Caco-2 (cell line): ENCODE measurements at regions not wholly inside any gene's neighbourhood (a gene's known extent, or its start where the extent isn't known, plus 50 kb on each side); places are given as distances from the start of the nearest gene placed in this dataset.

ENCODE experiments used
- BruUV-seq: library from RNA; stranded (reverse); fragments of 400-500 nt; replicated peaks from 2 replicates; lab custom pipeline; 2021; lab: Mats Ljungman, UMichigan
- CTCF ChIA-PET: fragments of 300-600 bp; sonication (Branson Sonifier 250); formaldehyde crosslinking; loops from one replicate; lab custom pipeline; 2022; ENCODE audit warnings: antibody characterized with exemption; lab: Charles Lee
- POLR2A ChIA-PET: fragments of 300-600 bp; sonication (Branson Sonifier 250); formaldehyde crosslinking; loops from one replicate; lab custom pipeline; 2022; ENCODE audit warnings: antibody characterized with exemption; lab: Charles Lee
- DNase-seq, 2 experiments: peaks; one replicate each; pipeline versions ENCODE4 v3.0.0 to v3.0.0-alpha.2; 2020 to 2022
- H3K27me3 ChIP-seq: replicated peaks from 2 replicates; pipeline ENCODE4 v1.6.0; 2011; ENCODE audit warnings: low read length; ENCODE audit not compliant: control insufficient read depth, insufficient read depth
- H3K36me3 ChIP-seq: 2 replicates; pipeline ENCODE4 v1.5.1; 2011; ENCODE audit warnings: low read length; ENCODE audit not compliant: control insufficient read depth, insufficient read depth
- H3K4me1 ChIP-seq: fragments of 250-450 bp; sonication (Bioruptor Pico); 2 replicates; pipeline ENCODE4 v1.5.1; 2020; ENCODE audit warnings: mild to moderate bottlenecking
- H3K4me3 ChIP-seq: 2 replicates; pipeline ENCODE4 v1.5.1; 2011; ENCODE audit warnings: low read depth, mild to moderate bottlenecking, control low read depth, low read length
- H3K9me3 ChIP-seq: fragments of 250-450 bp; sonication (Bioruptor Pico); 2 replicates; pipeline ENCODE4 v1.5.1; 2020; ENCODE audit warnings: mild to moderate bottlenecking, moderate library complexity
- H3K27ac Mint-ChIP-seq: one replicate; pipeline ENCODE4 v1.8.0; 2022; ENCODE audit warnings: mixed read lengths; ENCODE audit not compliant: unreplicated experiment
- H3K27me3 Mint-ChIP-seq: one replicate; pipeline ENCODE4 v1.8.0; 2022; ENCODE audit warnings: mixed read lengths; ENCODE audit not compliant: insufficient read depth, unreplicated experiment
- H3K36me3 Mint-ChIP-seq: one replicate; pipeline ENCODE4 v1.8.0; 2022; ENCODE audit warnings: mild to moderate bottlenecking, mixed read lengths; ENCODE audit not compliant: insufficient read depth, unreplicated experiment
- H3K4me1 Mint-ChIP-seq: one replicate; pipeline ENCODE4 v1.8.0; 2022; ENCODE audit warnings: low read depth, mixed read lengths; ENCODE audit not compliant: unreplicated experiment
- H3K4me3 Mint-ChIP-seq: one replicate; pipeline ENCODE4 v1.8.0; 2022; ENCODE audit warnings: mild to moderate bottlenecking, moderate library complexity, mixed read lengths; ENCODE audit not compliant: unreplicated experiment
- H3K9me3 Mint-ChIP-seq: one replicate; pipeline ENCODE4 v1.8.0; 2022; ENCODE audit warnings: mixed read lengths; ENCODE audit not compliant: unreplicated experiment
- CTCF ChIP-seq, 2 experiments: fragments of 200-600 bp in 1 of 2; IDR thresholded peaks; 1 replicate in 1 of 2; 2 replicates in 1 of 2; pipeline versions ENCODE4 v1.5.1 to v1.8.0; 2011 to 2022; ENCODE audit warnings: antibody characterized with exemption in 1 of 2, control low read depth in 1 of 2, inconsistent platforms in 1 of 2, low read depth in 1 of 2, low read length in 1 of 2, mild to moderate bottlenecking in 1 of 2, moderate library complexity in 1 of 2; ENCODE audit not compliant: insufficient read depth in 1 of 2, severe bottlenecking in 1 of 2, unreplicated experiment in 1 of 2
- intact Hi-C: fragments of 100-400 bp; cut with micrococcal nuclease; formaldehyde crosslinking; loops from one replicate; pipeline ENCODE4 v1.10.0; 2022; ENCODE audit not compliant: unreplicated experiment

- H3K4me1 ChIP-seq: 0 out of 2 replicates have a peak, but pooled peaks cover 3% of the 10 kb centered on the region
- no peaks in the 10 kb centered on the region for H3K36me3 ChIP-seq
- H3K27ac Mint-ChIP-seq: no peak overlapping the region
- H3K9me3 ChIP-seq: no peaks in the 10 kb centered on the region
- no peak for DNase-seq
- BruUV-seq: no TSS peak
- no peaks in the 10 kb centered on the region for H3K27me3 Mint-ChIP-seq
- H3K4me3 ChIP-seq: no peak overlapping the region
- no peak overlapping the region for H3K4me3 Mint-ChIP-seq
- H3K4me1 Mint-ChIP-seq: no peaks in the 10 kb centered on the region
- no peak for TF ChIP-seq CTCF (IDR thresholded peaks at IDR 0.05; ENCODE audit: insufficient read depth in 1 of 2, low read depth in 1 of 2, low read length in 1 of 2, severe bottlenecking in 1 of 2, unreplicated experiment in 1 of 2)
- intact Hi-C loops: loop anchor here (10.0 kb wide), 1 partner anchor 196 kb away; no protein-coding TSS in a partner anchor
- H3K9me3 Mint-ChIP-seq: no peaks in the 10 kb centered on the region
- CTCF ChIA-PET: no interaction called here
- no peaks in the 10 kb centered on the region for H3K27me3 ChIP-seq
- no peaks in the 10 kb centered on the region for H3K36me3 Mint-ChIP-seq
- POLR2A ChIA-PET: no interaction called here
Observed at GRCh38 chr2:183490914-183491313, 366.7 kb downstream of the NUP35 start.

DNA sequence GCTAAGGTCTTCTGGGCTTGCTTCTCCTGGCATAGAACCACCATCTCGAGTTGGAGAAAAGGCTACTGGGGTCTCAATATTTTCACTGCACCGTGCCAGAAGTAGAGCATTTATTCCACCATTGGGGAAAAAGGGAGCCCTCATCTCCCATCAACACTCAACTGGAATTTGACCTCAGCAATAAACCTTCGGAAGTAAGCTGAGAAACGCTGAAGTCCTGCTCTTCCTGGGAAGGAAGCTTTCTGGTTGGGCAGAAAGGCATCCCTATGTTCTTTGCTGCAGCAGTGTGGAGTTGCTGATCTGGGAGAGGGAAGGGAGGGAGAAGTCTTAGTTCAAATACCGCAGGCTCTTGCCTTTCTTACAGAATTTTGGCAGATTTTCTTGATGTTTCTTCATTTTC is 368.8 kb downstream of the NUP35 start:
- Mint-ChIP-seq H3K4me3 (no peak overlapping the region), H3K9me3 (no peaks in the 10 kb centered on the region), H3K27ac (no peak overlapping the region), H3K4me1 (no peaks in the 10 kb centered on the region), H3K36me3 (no peaks in the 10 kb centered on the region), H3K27me3 (no peaks in the 10 kb centered on the region)
- CTCF ChIA-PET: no interaction called here
- Histone ChIP-seq H3K36me3 (no peaks in the 10 kb centered on the region), H3K9me3 (no peaks in the 10 kb centered on the region), H3K27me3 (no peaks in the 10 kb centered on the region), H3K4me1 (0 out of 2 replicates have a peak, but pooled peaks cover 3% of the 10 kb centered on the region), H3K4me3 (no peak overlapping the region)
- intact Hi-C loops: loop anchor here (10.0 kb wide), 1 partner anchor 198 kb away; no protein-coding TSS in a partner anchor
- no peak for TF ChIP-seq CTCF (IDR thresholded peaks at IDR 0.05; ENCODE audit: insufficient read depth in 1 of 2, low read depth in 1 of 2, low read length in 1 of 2, severe bottlenecking in 1 of 2, unreplicated experiment in 1 of 2)
- POLR2A ChIA-PET: no interaction called here
- DNase-seq: no peak
- no TSS peak for BruUV-seq

DNA sequence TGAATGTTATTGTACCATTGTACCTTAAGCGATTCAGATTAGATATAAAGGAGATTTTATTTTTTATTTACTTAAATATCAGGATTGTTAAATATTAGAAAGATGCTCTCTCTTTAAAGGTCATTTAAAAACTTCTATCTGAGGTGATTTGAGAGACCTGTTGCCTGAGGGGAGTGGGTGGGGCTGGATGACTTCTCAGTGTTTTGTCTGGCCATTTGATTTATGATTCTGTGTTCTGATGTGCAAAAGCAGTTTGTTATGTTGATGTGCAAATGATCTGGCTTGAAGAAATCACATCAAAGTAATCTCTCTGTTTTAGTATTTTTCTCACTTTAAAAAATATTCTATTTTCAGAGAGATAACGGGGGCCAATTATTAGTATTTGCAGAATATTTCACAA is 370.8 kb downstream of the NUP35 start:
- H3K27me3 ChIP-seq: no peaks in the 10 kb centered on the region
- no peaks in the 10 kb centered on the region for H3K36me3 ChIP-seq
- TF ChIP-seq CTCF (IDR thresholded peaks at IDR 0.05; ENCODE audit: insufficient read depth in 1 of 2, low read depth in 1 of 2, low read length in 1 of 2, severe bottlenecking in 1 of 2, unreplicated experiment in 1 of 2): no peak
- H3K4me3 ChIP-seq: no peak overlapping the region
- H3K9me3 Mint-ChIP-seq: no peaks in the 10 kb centered on the region
- 0 out of 2 replicates have a peak, but pooled peaks cover 3% of the 10 kb centered on the region for H3K4me1 ChIP-seq
- no peak overlapping the region for H3K27ac Mint-ChIP-seq
- intact Hi-C loops: loop anchor here (10.0 kb wide), 1 partner anchor 200 kb away; no protein-coding TSS in a partner anchor
- no TSS peak for BruUV-seq
- H3K36me3 Mint-ChIP-seq: no peaks in the 10 kb centered on the region
- POLR2A ChIA-PET: no interaction called here
- CTCF ChIA-PET: no interaction called here
- no peak overlapping the region for H3K4me3 Mint-ChIP-seq
- H3K9me3 ChIP-seq: no peaks in the 10 kb centered on the region
- H3K4me1 Mint-ChIP-seq: no peaks in the 10 kb centered on the region
- DNase-seq: no peak
- H3K27me3 Mint-ChIP-seq: no peaks in the 10 kb centered on the region
